NT2/D1 (cell line): ENCODE measurements at regions not wholly inside any gene's neighbourhood (a gene's known extent, or its start where the extent isn't known, plus 50 kb on each side); places are given as distances from the start of the nearest gene placed in this dataset.

ENCODE experiments used
- SUZ12 ChIP-seq: IDR thresholded peaks from 2 replicates; pipeline ENCODE4 v1.6.1; 2011; ENCODE audit not compliant: insufficient read length, insufficient read depth; ENCODE audit errors: extremely low read depth
- YY1 ChIP-seq: IDR thresholded peaks from 2 replicates; pipeline ENCODE4 v1.6.1; 2011; ENCODE audit not compliant: insufficient read length, insufficient read depth
- ZNF274 ChIP-seq: IDR thresholded peaks from 2 replicates; pipeline ENCODE4 v1.6.1; 2011; ENCODE audit warnings: mild to moderate bottlenecking, low read depth, low read length

DNA sequence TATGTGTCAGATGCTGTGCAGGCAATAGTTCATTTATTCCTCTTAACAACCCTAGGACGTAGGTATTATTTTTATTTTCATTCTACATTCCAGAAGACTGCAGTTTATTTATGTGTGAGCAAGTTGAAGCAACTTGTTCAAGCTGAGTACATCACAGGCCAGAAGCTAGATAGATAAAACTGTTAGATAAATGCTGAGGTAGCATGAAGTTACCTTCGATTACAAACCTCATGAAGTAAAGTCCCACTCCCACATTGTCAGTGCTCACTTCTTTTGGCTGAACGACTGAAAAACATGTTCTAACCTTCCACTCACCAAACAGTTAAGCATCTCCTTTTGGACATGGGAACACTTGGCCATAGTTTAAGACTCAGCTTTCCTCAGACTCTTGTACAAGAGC, 439.2 kb downstream of the TNS1 start:
- no peak for TF ChIP-seq YY1
- no peak for TF ChIP-seq ZNF274
- TF ChIP-seq SUZ12 = no peak
